ENCODE measurements at regions not wholly inside any gene's neighbourhood (a gene's known extent, or its start where the extent isn't known, plus 50 kb on each side); places are given as distances from the start of the nearest gene placed in this dataset.

GRCh38 chr11:45050111-45050510 is 96.3 kb upstream of the PRDM11 start:
- Histone ChIP-seq H3K79me2 (ENCODE audit: insufficient read depth) (no peaks in the 10 kb centered on the region), H3K4me2 (no peak overlapping the region)
- CTCF ChIA-PET = interaction anchor here (1.1 to 5.2 kb wide), 5 partner anchors 12 to 124 kb away, joined by 3 to 28 read pairs (median 5); no protein-coding TSS in a partner anchor

More at GRCh38 chr11:45050111-45050510, 96.3 kb upstream of the PRDM11 start:
- no peaks in the 10 kb centered on the region for H3K9me2 ChIP-seq
- no peak for TF ChIP-seq GABPA (IDR thresholded peaks at IDR 0.05; ENCODE audit: low read depth)
- no peak for TF ChIP-seq YY1 (IDR thresholded peaks at IDR 0.05; ENCODE audit: low read depth)
- no peak for TF ChIP-seq RCOR1 (IDR thresholded peaks at IDR 0.05; ENCODE audit: low read length)
- TF ChIP-seq, protein P1, sequence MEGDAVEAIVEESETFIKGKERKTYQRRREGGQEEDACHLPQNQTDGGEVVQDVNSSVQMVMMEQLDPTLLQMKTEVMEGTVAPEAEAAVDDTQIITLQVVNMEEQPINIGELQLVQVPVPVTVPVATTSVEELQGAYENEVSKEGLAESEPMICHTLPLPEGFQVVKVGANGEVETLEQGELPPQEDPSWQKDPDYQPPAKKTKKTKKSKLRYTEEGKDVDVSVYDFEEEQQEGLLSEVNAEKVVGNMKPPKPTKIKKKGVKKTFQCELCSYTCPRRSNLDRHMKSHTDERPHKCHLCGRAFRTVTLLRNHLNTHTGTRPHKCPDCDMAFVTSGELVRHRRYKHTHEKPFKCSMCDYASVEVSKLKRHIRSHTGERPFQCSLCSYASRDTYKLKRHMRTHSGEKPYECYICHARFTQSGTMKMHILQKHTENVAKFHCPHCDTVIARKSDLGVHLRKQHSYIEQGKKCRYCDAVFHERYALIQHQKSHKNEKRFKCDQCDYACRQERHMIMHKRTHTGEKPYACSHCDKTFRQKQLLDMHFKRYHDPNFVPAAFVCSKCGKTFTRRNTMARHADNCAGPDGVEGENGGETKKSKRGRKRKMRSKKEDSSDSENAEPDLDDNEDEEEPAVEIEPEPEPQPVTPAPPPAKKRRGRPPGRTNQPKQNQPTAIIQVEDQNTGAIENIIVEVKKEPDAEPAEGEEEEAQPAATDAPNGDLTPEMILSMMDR (IDR thresholded peaks at IDR 0.05) = no peak
- TF ChIP-seq, protein P2, sequence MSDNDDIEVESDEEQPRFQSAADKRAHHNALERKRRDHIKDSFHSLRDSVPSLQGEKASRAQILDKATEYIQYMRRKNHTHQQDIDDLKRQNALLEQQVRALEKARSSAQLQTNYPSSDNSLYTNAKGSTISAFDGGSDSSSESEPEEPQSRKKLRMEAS (IDR thresholded peaks at IDR 0.05; ENCODE audit: low read depth) = no peak
- TF ChIP-seq FOXJ3 (CRISPR knock-in tag; IDR thresholded peaks at IDR 0.05) = no peak
- no peak for TF ChIP-seq SIN3A (IDR thresholded peaks at IDR 0.05; ENCODE audit: borderline replicate concordance, low read depth, low read length)
- TF ChIP-seq TEAD4 (IDR thresholded peaks at IDR 0.05; ENCODE audit: borderline replicate concordance, insufficient read depth) = no peak
- TF ChIP-seq NFIC (IDR thresholded peaks at IDR 0.05; ENCODE audit: borderline replicate concordance) = no peak
- TF ChIP-seq USF1 (IDR thresholded peaks at IDR 0.05; ENCODE audit: borderline replicate concordance, low read depth) = no peak
- TF ChIP-seq, protein P3, sequence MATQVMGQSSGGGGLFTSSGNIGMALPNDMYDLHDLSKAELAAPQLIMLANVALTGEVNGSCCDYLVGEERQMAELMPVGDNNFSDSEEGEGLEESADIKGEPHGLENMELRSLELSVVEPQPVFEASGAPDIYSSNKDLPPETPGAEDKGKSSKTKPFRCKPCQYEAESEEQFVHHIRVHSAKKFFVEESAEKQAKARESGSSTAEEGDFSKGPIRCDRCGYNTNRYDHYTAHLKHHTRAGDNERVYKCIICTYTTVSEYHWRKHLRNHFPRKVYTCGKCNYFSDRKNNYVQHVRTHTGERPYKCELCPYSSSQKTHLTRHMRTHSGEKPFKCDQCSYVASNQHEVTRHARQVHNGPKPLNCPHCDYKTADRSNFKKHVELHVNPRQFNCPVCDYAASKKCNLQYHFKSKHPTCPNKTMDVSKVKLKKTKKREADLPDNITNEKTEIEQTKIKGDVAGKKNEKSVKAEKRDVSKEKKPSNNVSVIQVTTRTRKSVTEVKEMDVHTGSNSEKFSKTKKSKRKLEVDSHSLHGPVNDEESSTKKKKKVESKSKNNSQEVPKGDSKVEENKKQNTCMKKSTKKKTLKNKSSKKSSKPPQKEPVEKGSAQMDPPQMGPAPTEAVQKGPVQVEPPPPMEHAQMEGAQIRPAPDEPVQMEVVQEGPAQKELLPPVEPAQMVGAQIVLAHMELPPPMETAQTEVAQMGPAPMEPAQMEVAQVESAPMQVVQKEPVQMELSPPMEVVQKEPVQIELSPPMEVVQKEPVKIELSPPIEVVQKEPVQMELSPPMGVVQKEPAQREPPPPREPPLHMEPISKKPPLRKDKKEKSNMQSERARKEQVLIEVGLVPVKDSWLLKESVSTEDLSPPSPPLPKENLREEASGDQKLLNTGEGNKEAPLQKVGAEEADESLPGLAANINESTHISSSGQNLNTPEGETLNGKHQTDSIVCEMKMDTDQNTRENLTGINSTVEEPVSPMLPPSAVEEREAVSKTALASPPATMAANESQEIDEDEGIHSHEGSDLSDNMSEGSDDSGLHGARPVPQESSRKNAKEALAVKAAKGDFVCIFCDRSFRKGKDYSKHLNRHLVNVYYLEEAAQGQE (IDR thresholded peaks at IDR 0.05; ENCODE audit: low read depth, low read length) = no peak
- TF ChIP-seq ZBTB33 (IDR thresholded peaks at IDR 0.05; ENCODE audit: borderline replicate concordance, low read depth) = no peak
- TF ChIP-seq JUND (IDR thresholded peaks at IDR 0.05) = no peak
- DNase-seq = no peak
- H3K9ac ChIP-seq = no peak overlapping the region
- no peaks in the 10 kb centered on the region for H4K20me1 ChIP-seq (ENCODE audit: insufficient read depth)
- H3F3A ChIP-seq (replicated peaks; ENCODE audit: insufficient read depth) = no peaks in the 10 kb centered on the region
- H2AFZ ChIP-seq (ENCODE audit: low read depth) = no peak overlapping the region
- H3K4me1 ChIP-seq (ENCODE audit: control insufficient read depth in 1 of 2, insufficient read depth in 2 of 2, low read depth in 1 of 2, low read length in 1 of 2) = peaks cover 10 to 18% of the 10 kb centered on the region in 2 experiments
- WGBS (ENCODE audit: low lambda C conversion rate) = 73% methylated on average over 7 of the region's 7 CpGs
- POLR2A ChIA-PET = no interaction called here
- H3K9me3 ChIP-seq = no peaks in the 10 kb centered on the region
- H3K36me3 ChIP-seq (replicated peaks in 1 of 2; ENCODE audit: control insufficient read depth in 1 of 2, insufficient read depth in 2 of 2, low read length in 1 of 2) = no peaks in the 10 kb centered on the region
- H3K27ac ChIP-seq (ENCODE audit: low read depth in 2 of 2, low read length in 1 of 2) = no peak overlapping the region
- peaks cover 8% of the 10 kb centered on the region; the same call in 1 of the 2 replicates for H3K27me3 ChIP-seq (ENCODE audit: insufficient read depth)
- no peak overlapping the region for H3K4me3 ChIP-seq (ENCODE audit: low read depth in 2 of 2, low read length in 1 of 2)

Data from SK-N-SH (cell line).